ENCODE measurements at regions not wholly inside any gene's neighbourhood (a gene's known extent, or its start where the extent isn't known, plus 50 kb on each side); places are given as distances from the start of the nearest gene placed in this dataset.
A peak's percentile ranks its signal among the peaks of the same experiment; 100 is the strongest.

- whole genome bisulfite sequencing, 5 donors, result 79 to 88% (median 81%) methylated on average over 4 of the region's 4 CpGs
- Histone ChIP-seq H3K4me3 (no peak overlapping the region), H3K4me1 (peaks cover 13 to 29% (median 20%) of the 10 kb centered on the region in 4 donors), H3K9me3 (no peaks in the 10 kb centered on the region), H3K27me3 (peaks cover 0 to 17% (median 0%) of the 10 kb centered on the region in 3 donors), H3K27ac (no peak overlapping the region), H3K36me3 (no peaks in the 10 kb centered on the region)
- no peak for DNase-seq
- intact Hi-C loops (cut with DNase I; ENCODE audit: low total_unique reads), result no loop called here
- TF ChIP-seq CTCF (IDR thresholded peaks at IDR 0.05) (no peak), POLR2A (IDR thresholded peaks at IDR 0.05) (no peak), POLR2AphosphoS5 (IDR thresholded peaks at IDR 0.05) (no peak), EP300 (IDR thresholded peaks at IDR 0.05) (no peak)
Measured at GRCh38 chr14:106840991-106841390, 1314.6 kb downstream of the TMEM121 start.

GRCh38 chr14:106841701-106842100 is 1315.3 kb downstream of the TMEM121 start:
- no peaks in the 10 kb centered on the region for H3K9me3 ChIP-seq
- H3K27me3 ChIP-seq, result peaks cover 0 to 16% (median 0%) of the 10 kb centered on the region in 3 donors
- 68 to 90% (median 73%) methylated on average over 3 of the region's 3 CpGs for WGBS, 5 donors
- peaks cover 13 to 33% (median 22%) of the 10 kb centered on the region in 4 donors for H3K4me1 ChIP-seq
- no peak for DNase-seq
- no peak overlapping the region for H3K27ac ChIP-seq
- H3K4me3 ChIP-seq, result no peak overlapping the region
- H3K36me3 ChIP-seq, result no peaks in the 10 kb centered on the region
- intact Hi-C loops (cut with DNase I; ENCODE audit: low total_unique reads), result no loop called here
- TF ChIP-seq POLR2AphosphoS5 (IDR thresholded peaks at IDR 0.05) (no peak), CTCF (IDR thresholded peaks at IDR 0.05) (no peak)

DNA sequence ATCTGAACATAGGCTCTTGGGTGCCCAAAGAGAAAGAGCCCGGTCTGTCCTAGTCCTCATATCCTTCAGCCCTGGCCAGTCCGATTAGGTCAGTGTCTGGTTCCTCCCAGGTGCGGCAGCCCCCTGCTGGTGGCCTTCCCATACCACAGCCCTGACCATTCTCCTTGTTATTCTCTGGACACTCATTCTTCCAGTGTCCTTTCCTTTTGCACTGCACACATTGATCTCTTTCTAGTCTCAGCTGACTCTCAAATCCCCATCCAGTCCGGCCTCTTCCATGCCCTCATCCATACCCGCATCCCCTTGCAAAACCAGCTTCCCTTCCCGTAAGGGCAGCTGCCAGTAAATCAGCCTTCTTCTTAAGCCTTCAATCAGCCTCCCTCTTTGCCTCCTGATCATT is 1316.3 kb downstream of the TMEM121 start:
- TF ChIP-seq CTCF (IDR thresholded peaks at IDR 0.05), result peak in 5 of 7 experiments; percentile 20 to 54 (median 40)
- TF ChIP-seq POLR2AphosphoS5 (IDR thresholded peaks at IDR 0.05), result no peak
- no peaks in the 10 kb centered on the region for H3K9me3 ChIP-seq
- H3K27ac ChIP-seq, result peak overlapping the region in 1 of 5 donors; percentile 95
- no peaks in the 10 kb centered on the region for H3K36me3 ChIP-seq
- peak in 1 of 2 donors; percentile 46 for DNase-seq
- 73 to 87% (median 82%) methylated on average over 6 of the region's 6 CpGs for WGBS, 5 donors
- no peak overlapping the region for H3K4me3 ChIP-seq
- peaks cover 0 to 11% (median 0%) of the 10 kb centered on the region in 3 donors for H3K27me3 ChIP-seq
- intact Hi-C loops (cut with DNase I; ENCODE audit: low total_unique reads), result no loop called here
- H3K4me1 ChIP-seq, result peaks cover 13 to 33% (median 20%) of the 10 kb centered on the region in 4 donors

DNA sequence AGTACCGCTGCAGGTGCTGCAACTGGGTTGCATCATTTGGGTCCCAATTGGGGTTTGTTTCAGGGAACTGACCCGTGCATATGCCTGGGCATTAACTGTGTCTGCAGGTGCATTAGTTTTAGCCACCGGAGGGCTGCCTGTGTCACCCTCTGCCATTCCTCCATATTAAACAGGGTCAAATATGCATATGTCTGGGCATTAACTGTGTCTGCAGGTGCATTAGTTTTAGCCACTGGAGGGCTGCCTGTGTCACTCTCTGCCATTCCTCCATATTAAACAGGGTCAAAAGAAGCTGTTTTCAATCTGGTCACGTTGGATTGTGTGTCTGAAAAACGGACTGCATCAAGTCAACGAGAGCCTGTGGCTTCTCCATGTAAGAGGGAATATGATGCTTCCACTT is 1317.0 kb downstream of the TMEM121 start:
- WGBS, 5 donors, result 44 to 64% (median 54%) methylated on average over 6 of the region's 6 CpGs
- TF ChIP-seq EP300 (IDR thresholded peaks at IDR 0.05), result no peak
- TF ChIP-seq CTCF (IDR thresholded peaks at IDR 0.05), result no peak
- TF ChIP-seq POLR2AphosphoS5 (IDR thresholded peaks at IDR 0.05), result no peak
- TF ChIP-seq POLR2A (IDR thresholded peaks at IDR 0.05), result no peak
- peak overlapping the region; percentile 77 to 95 (median 83) for H3K27ac ChIP-seq
- no peaks in the 10 kb centered on the region for H3K9me3 ChIP-seq
- intact Hi-C loops (cut with DNase I; ENCODE audit: low total_unique reads), result no loop called here
- H3K27me3 ChIP-seq, result peaks cover 0 to 11% (median 0%) of the 10 kb centered on the region in 3 donors
- H3K4me1 ChIP-seq, result peaks cover 13 to 33% (median 22%) of the 10 kb centered on the region in 4 donors
- H3K4me3 ChIP-seq, result peak overlapping the region; percentile 38 to 50 (median 44)
- no peak for DNase-seq
- H3K36me3 ChIP-seq, result no peaks in the 10 kb centered on the region

Data from stomach (tissue), 8 donors.